H1 (cell line): ENCODE measurements at regions not wholly inside any gene's neighbourhood (a gene's known extent, or its start where the extent isn't known, plus 50 kb on each side); places are given as distances from the start of the nearest gene placed in this dataset.

Experiments
- HDAC6 ChIP-seq: IDR thresholded peaks from one replicate; pipeline ENCODE4 v1.7.1; 2012; ENCODE audit warnings: low read depth, mild to moderate bottlenecking, inconsistent platforms, low read length, moderate library complexity

DNA sequence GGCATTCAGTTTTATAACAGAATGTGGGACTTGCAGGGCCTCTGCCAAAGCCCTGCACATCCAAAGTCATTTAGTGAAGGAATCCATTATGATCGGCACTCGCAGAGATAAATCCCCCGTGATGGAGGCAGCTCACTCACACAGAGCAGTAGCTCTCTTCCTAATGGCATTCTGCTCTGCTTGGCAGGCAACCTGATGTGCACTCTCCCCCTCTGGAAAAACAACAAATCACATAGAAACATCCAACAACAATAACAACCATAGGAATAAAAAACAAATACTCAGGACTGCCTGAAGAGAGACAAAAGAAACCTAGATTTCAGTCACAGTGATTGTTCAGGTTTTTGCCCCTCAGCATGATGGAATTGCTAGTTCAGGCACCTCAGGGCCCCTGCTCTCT lies 59.7 kb downstream of the NAA11 start (continued):
- TF ChIP-seq HDAC6, result no peak
